Epithelial cell of esophagus (primary cell): ENCODE measurements at regions not wholly inside any gene's neighbourhood (a gene's known extent, or its start where the extent isn't known, plus 50 kb on each side); places are given as distances from the start of the nearest gene placed in this dataset.

Source experiments
- DNase-seq: peaks from one replicate; pipeline ENCODE4 v3.0.0; 2010; ENCODE audit warnings: low read depth
- H3K4me3 ChIP-seq: 2 replicates; pipeline ENCODE4 v1.5.1; 2011; ENCODE audit warnings: mild to moderate bottlenecking, low read length, control low read depth
- CTCF ChIP-seq: IDR thresholded peaks from 2 replicates; pipeline ENCODE4 v1.5.1; 2011; ENCODE audit warnings: low read depth, mild to moderate bottlenecking, low read length, control low read depth, inconsistent platforms; ENCODE audit not compliant: insufficient read depth; ENCODE audit errors: missing control alignments

- no peak overlapping the region for H3K4me3 ChIP-seq
- DNase-seq: peak; percentile 83
- TF ChIP-seq CTCF: no peak
Observed at GRCh38 chr7:96887426-96887825, 117.9 kb upstream of the DLX6 start.

DNA sequence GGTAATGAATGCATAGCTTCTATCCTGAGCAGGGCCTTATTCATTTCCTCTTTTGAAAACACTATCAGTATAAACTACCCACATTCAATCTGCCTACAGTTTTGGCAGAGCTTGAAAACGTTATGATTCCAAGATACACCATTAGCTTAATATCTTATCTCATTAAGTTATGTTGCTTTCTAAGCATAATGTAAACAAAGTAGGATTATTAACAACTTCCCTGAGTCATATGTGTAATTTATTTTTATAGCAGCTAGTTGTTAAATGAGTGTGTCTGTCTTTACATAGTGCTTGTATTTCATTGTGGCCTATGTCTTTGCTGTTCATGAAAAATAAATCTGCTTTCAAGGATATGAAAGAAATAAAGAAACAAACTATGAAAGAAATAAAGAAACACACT, 106.2 kb upstream of the DLX6 start:
- DNase-seq: no peak
- TF ChIP-seq CTCF: no peak
- no peak overlapping the region for H3K4me3 ChIP-seq

DNA sequence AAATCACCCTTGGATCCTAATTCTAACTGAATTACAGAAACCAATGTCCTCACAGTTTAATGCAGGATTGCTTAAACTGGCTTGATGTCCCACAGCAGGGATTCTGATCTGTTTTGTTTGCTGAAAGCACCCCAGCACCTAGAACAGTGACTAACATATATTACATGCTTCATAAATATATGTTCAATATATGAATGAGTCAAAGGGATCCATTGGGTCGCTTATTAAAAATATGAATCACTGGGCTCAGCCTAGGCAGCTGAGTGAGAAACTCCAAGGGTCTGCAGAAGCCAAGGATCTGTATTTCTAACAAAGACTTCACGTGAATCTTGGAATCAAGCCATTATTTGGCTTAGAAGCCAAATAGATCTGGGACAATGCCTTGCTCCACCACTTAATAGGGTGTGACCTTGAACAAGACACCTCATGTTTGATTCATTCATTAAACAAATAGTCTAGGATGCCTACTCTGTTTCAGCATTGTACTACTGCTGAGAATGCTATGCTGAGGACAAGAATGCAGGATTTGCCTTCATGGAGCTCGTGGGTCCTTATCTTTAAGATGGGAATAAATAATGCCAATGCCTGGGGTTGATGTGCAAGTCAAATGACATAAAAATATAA, 103.4 kb upstream of the DLX6 start:
- TF ChIP-seq CTCF: no peak
- H3K4me3 ChIP-seq: no peak overlapping the region
- peak; percentile 70 for DNase-seq

- no peak for TF ChIP-seq CTCF
- no peak overlapping the region for H3K4me3 ChIP-seq
- peak; percentile 47 for DNase-seq
Observed at GRCh38 chr7:96903906-96904305, 101.4 kb upstream of the DLX6 start.

GRCh38 chr7:96910486-96910885, 94.9 kb upstream of the DLX6 start:
- H3K4me3 ChIP-seq: no peak overlapping the region
- no peak for TF ChIP-seq CTCF
- peak; percentile 77 for DNase-seq

DNA sequence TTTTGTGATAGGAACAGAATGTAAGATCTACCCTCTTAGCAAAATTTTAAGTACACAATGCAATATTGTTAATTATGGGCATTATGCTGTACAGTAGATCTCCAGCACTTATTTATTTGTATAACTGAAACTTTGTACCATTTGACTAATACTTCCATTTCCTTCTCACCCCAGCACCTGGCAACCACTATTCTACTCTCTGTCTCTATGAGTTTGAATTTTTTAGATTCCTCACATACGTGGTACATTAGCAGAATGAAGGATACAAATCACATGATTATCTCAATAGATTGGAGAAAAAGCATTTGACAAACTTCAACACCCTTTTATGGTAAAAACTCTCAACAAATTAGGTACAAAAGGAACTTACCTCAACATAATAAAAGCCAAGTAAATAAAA, 90.3 kb upstream of the DLX6 start:
- no peak for DNase-seq
- no peak overlapping the region for H3K4me3 ChIP-seq
- TF ChIP-seq CTCF: no peak

- TF ChIP-seq CTCF: no peak
- H3K4me3 ChIP-seq: no peak overlapping the region
- DNase-seq: no peak
Observed at GRCh38 chr7:96920064-96920463, 85.3 kb upstream of the DLX6 start.
